Kidney (tissue), 13 donors: ENCODE measurements at regions not wholly inside any gene's neighbourhood (a gene's known extent, or its start where the extent isn't known, plus 50 kb on each side); places are given as distances from the start of the nearest gene placed in this dataset.

Source experiments
- DNase-seq, 5 donors: peaks; one replicate each; pipeline ENCODE4 v3.0.0-alpha.2; 2013 to 2020
- FAIRE-seq: peaks from 2 replicates; lab custom pipeline; 2012; peaks lifted over from hg19 to GRCh38; lab: Jason Lieb, UNC
- H3K27ac ChIP-seq, 2 donors: one replicate each; pipeline ENCODE4 v1.7.0; 2013; ENCODE audit warnings: low read depth in 2 of 2, low read length in 2 of 2, inconsistent platforms in 1 of 2
- H3K27me3 ChIP-seq: one replicate; pipeline ENCODE4 v1.7.1; 2013; ENCODE audit warnings: low read length, inconsistent platforms; ENCODE audit not compliant: control insufficient read depth, insufficient read depth
- H3K36me3 ChIP-seq, 3 donors: one replicate each; pipeline versions ENCODE4 v1.7.0 to v1.7.1; 2013; ENCODE audit warnings: low read length in 3 of 3, control low read depth in 1 of 3, inconsistent platforms in 1 of 3; ENCODE audit not compliant: insufficient read depth in 3 of 3, control insufficient read depth in 2 of 3
- H3K4me1 ChIP-seq, 3 donors: one replicate each; pipeline versions ENCODE4 v1.7.0 to v1.7.1; 2013; ENCODE audit warnings: low read length in 3 of 3, inconsistent platforms in 1 of 3, low read depth in 1 of 3; ENCODE audit not compliant: control insufficient read depth in 2 of 3, insufficient read depth in 2 of 3
- H3K4me3 ChIP-seq, 3 donors: one replicate each; pipeline versions ENCODE4 v1.7.0 to v1.8.1; 2013; ENCODE audit warnings: low read length in 3 of 3, control low read depth in 1 of 3, inconsistent platforms in 1 of 3
- H3K9ac ChIP-seq, 3 donors: one replicate each; pipeline versions ENCODE4 v1.7.0 to v1.7.1; 2013; ENCODE audit warnings: low read length in 3 of 3, control low read depth in 1 of 3, inconsistent platforms in 1 of 3
- H3K9me3 ChIP-seq, 3 donors: one replicate each; pipeline versions ENCODE4 v1.7.0 to v1.7.1; 2013; ENCODE audit warnings: low read length in 3 of 3, control low read depth in 1 of 3, inconsistent platforms in 1 of 3; ENCODE audit not compliant: control insufficient read depth in 2 of 3, insufficient read depth in 1 of 3
- intact Hi-C: fragments of 100-400 bp; cut with DNase I; formaldehyde crosslinking; loops from one replicate; pipeline ENCODE4 v1.11.1; 2022
- TF ChIP-seq, protein P1 (sequence below): IDR thresholded peaks from 3 replicates; pipeline ENCODE4 v1.5.1; 2012; ENCODE audit warnings: mild to moderate bottlenecking, moderate library complexity, borderline replicate concordance; ENCODE audit not compliant: insufficient read depth; ENCODE audit errors: extremely low read depth
- donor health status: control.
- donor health status: control.
- donor health status: control.
- donor health status: control.
- donor health status: control.
- donor health status: DM: yes; HTN: yes; CAD: no.
- donor health status: Normal renal cell carcinoma (clear cell type).

DNA sequence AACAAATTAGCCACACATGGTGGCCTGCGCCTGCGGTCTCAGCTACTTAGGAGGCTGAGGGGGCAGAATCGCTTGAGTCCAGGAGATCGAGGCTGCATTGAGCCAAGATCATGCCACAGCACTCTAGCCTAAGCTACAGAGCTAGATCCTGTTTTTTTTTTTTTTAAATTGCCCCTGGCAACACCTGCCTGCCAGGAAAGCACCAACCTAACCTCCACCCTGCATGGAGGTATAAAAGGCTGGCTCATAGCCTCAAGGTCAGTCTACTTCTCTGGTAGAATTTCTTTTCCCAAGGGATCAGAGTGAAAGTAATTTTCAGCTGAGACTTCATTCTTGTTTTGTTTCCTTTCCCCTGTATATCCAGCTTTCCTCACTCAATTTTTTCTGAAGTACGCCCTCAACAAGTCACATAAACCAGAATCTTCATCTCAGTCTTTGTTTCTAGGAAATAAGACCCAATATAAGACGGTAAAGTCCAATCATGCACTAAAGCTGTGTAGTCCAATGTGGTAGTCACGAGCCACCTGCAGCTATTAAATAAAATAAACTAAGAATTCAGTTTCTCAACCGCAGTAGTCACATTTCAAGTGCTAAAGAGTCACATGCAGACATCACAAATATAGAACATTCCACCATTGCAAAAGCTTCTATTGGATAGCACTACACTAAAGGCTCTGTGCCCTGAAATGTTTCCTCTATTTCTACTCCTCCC is 113.3 kb downstream of the HPGD start:
- no peak overlapping the region for H3K9ac ChIP-seq

DNA sequence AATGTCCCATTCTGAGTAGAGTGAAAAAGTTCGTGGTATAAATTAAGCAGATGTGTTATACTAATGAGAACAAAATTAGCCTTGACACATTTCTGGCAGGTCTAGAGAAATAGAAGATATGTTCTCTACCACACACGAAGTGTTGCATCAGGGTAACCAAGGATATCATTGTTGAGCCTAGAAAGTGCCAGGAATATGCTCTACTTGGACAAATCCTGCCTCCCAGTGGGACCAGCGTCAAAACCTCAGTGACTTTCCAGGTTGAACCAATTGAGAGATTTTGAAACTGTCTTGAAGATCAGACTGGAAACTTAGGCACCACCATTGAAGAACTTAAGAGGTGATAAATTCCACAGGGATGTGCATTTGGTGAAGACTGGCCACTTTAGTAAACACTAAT is 115.9 kb downstream of the HPGD start:
- H3K9ac ChIP-seq: no peak overlapping the region
- no peaks in the 10 kb centered on the region for H3K36me3 ChIP-seq
- H3K9me3 ChIP-seq: no peaks in the 10 kb centered on the region
- FAIRE-seq (no peak), DNase-seq (no peak)
- TF ChIP-seq, protein P1, sequence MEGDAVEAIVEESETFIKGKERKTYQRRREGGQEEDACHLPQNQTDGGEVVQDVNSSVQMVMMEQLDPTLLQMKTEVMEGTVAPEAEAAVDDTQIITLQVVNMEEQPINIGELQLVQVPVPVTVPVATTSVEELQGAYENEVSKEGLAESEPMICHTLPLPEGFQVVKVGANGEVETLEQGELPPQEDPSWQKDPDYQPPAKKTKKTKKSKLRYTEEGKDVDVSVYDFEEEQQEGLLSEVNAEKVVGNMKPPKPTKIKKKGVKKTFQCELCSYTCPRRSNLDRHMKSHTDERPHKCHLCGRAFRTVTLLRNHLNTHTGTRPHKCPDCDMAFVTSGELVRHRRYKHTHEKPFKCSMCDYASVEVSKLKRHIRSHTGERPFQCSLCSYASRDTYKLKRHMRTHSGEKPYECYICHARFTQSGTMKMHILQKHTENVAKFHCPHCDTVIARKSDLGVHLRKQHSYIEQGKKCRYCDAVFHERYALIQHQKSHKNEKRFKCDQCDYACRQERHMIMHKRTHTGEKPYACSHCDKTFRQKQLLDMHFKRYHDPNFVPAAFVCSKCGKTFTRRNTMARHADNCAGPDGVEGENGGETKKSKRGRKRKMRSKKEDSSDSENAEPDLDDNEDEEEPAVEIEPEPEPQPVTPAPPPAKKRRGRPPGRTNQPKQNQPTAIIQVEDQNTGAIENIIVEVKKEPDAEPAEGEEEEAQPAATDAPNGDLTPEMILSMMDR: no peak
- intact Hi-C loops: no loop called here
- H3K4me3 ChIP-seq: no peak overlapping the region
- H3K27ac ChIP-seq: no peak overlapping the region
- H3K4me1 ChIP-seq: no peaks in the 10 kb centered on the region
- H3K27me3 ChIP-seq: no peaks in the 10 kb centered on the region

More for the DNA sequence above, 113.3 kb downstream of the HPGD start:
- TF ChIP-seq, protein P1: no peak
- intact Hi-C loops: no loop called here
- Histone ChIP-seq H3K4me1 (no peaks in the 10 kb centered on the region), H3K9me3 (no peaks in the 10 kb centered on the region), H3K27ac (no peak overlapping the region), H3K27me3 (no peaks in the 10 kb centered on the region), H3K4me3 (no peak overlapping the region), H3K36me3 (no peaks in the 10 kb centered on the region)
- DNase-seq: no peak
- FAIRE-seq: no peak

DNA sequence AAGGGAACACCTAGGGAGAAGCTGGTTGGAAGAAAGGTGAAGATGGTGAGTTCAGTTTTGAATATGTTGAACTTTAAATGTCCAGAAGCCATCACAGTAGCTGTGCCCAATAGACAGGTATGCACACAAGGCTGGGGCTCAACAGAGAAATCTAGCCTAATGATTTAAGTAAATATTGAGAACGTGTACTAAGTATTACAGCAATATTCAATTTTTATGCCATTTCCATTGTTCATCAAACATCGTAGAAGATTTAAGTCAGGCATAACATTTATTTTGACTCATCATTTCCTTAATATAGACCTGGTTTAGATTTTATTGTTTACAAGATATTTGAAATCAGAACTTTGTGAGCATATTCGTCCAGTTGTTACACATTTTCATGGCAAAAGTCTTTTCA is 116.4 kb downstream of the HPGD start:
- Histone ChIP-seq H3K27ac (no peak overlapping the region), H3K4me1 (no peaks in the 10 kb centered on the region), H3K27me3 (no peaks in the 10 kb centered on the region), H3K4me3 (no peak overlapping the region), H3K9ac (no peak overlapping the region), H3K9me3 (no peaks in the 10 kb centered on the region), H3K36me3 (no peaks in the 10 kb centered on the region)
- intact Hi-C loops: no loop called here
- TF ChIP-seq, protein P1: no peak
- DNase-seq (no peak), FAIRE-seq (no peak)

DNA sequence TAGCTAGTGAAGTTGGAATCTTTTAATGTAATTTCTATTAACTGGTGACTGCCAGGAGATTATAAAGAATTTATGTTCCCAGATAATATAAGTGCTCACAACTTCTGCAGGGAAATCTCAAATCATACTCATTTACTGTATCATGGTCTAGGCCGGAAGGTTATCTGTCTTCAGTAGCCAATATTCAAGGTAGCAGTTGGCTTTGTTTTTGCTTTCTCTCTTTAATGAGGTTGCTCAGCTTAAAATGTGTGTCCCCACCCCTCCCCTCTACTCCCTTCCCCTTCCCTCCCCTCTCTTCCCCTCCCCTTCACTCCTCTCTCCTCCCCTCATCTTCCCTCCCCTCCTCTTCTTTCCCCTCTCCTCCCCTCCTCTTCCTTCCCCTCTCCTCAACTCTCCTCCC is 117.6 kb downstream of the HPGD start:
- H3K4me3 ChIP-seq: no peak overlapping the region
- no peak overlapping the region for H3K9ac ChIP-seq
- no peaks in the 10 kb centered on the region for H3K9me3 ChIP-seq
- H3K4me1 ChIP-seq: no peaks in the 10 kb centered on the region
- H3K27me3 ChIP-seq: no peaks in the 10 kb centered on the region
- DNase-seq: no peak
- no peak for FAIRE-seq
- H3K27ac ChIP-seq: no peak overlapping the region
- H3K36me3 ChIP-seq: no peaks in the 10 kb centered on the region
- intact Hi-C loops: no loop called here
- TF ChIP-seq, protein P1: no peak
